Neural progenitor cell (in vitro differentiated cells): ENCODE measurements at regions not wholly inside any gene's neighbourhood (a gene's known extent, or its start where the extent isn't known, plus 50 kb on each side); places are given as distances from the start of the nearest gene placed in this dataset.

ENCODE experiments used
- EZH2 ChIP-seq: fragments of 200-600 bp; sonication (generic); IDR thresholded peaks from 2 replicates; pipeline ENCODE4 v1.6.1; 2017; ENCODE audit warnings: antibody characterized with exemption, mild to moderate bottlenecking, moderate library complexity
- EZH2phosphoT487 ChIP-seq: fragments of 200-600 bp; sonication (generic); IDR thresholded peaks from 2 replicates; pipeline ENCODE4 v1.6.1; 2017; ENCODE audit warnings: antibody characterized with exemption
- TF ChIP-seq, protein P1 (sequence below): fragments of 200-600 bp; sonication (generic); IDR thresholded peaks from 2 replicates; pipeline ENCODE4 v1.5.1; 2017; ENCODE audit warnings: antibody characterized with exemption, mild to moderate bottlenecking

DNA sequence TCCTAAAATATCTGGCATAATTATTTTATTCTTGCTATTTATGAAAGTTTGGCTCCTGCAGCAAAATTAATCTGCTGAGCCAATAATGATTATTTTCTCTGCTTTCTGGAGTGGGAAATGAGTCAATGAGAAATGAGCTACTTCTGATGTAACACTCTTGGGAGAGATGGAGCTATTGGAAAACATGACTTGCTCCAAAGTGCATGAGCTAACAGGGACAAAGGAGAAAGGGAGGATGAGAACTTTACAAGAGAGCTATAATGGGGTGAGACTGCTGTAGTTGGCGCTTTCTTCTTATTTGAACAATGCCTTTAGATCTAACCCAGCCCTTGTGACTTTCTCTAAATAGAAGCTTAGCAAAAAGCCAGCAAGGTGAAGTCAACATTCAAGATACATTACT is 615.1 kb downstream of the ANKRD50 start:
- TF ChIP-seq, protein P1, sequence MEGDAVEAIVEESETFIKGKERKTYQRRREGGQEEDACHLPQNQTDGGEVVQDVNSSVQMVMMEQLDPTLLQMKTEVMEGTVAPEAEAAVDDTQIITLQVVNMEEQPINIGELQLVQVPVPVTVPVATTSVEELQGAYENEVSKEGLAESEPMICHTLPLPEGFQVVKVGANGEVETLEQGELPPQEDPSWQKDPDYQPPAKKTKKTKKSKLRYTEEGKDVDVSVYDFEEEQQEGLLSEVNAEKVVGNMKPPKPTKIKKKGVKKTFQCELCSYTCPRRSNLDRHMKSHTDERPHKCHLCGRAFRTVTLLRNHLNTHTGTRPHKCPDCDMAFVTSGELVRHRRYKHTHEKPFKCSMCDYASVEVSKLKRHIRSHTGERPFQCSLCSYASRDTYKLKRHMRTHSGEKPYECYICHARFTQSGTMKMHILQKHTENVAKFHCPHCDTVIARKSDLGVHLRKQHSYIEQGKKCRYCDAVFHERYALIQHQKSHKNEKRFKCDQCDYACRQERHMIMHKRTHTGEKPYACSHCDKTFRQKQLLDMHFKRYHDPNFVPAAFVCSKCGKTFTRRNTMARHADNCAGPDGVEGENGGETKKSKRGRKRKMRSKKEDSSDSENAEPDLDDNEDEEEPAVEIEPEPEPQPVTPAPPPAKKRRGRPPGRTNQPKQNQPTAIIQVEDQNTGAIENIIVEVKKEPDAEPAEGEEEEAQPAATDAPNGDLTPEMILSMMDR = no peak
- TF ChIP-seq EZH2 = no peak
- no peak for TF ChIP-seq EZH2phosphoT487
